ENCODE measurements at regions not wholly inside any gene's neighbourhood (a gene's known extent, or its start where the extent isn't known, plus 50 kb on each side); places are given as distances from the start of the nearest gene placed in this dataset.
"Not testable (repeated sequence)": the region's sequence is repeated elsewhere in the genome, so short reads cannot be mapped to it uniquely, and the experiment has no call there.

GRCh38 chr16:48003206-48003907 lies 152.4 kb downstream of the ABCC12 start:
- DNase-seq, result no peak

- DNase-seq, result no peak
These were observed 154.4 kb downstream of the ABCC12 start for GRCh38 chr16:48001324-48001895.

GRCh38 chr16:48000622-48001021 lies 155.2 kb downstream of the ABCC12 start:
- DNase-seq, result no peak

GRCh38 chr16:47999595-47999994 lies 156.2 kb downstream of the ABCC12 start:
- DNase-seq, result no peak

- DNase-seq, result no peak
These were observed 160.4 kb downstream of the ABCC12 start for GRCh38 chr16:47995354-47995753.

- DNase-seq, result no peak
These were observed 164.3 kb downstream of the ABCC12 start for GRCh38 chr16:47991491-47991890.

- no peak for DNase-seq
These were observed 165.1 kb downstream of the ABCC12 start for GRCh38 chr16:47990676-47991075.

GRCh38 chr16:47987136-47987535 lies 168.7 kb downstream of the ABCC12 start:
- no peak for DNase-seq

- no peak for DNase-seq
These were observed 169.8 kb downstream of the ABCC12 start for GRCh38 chr16:47986031-47986430.

GRCh38 chr16:47984669-47985068 lies 171.1 kb downstream of the ABCC12 start:
- no peak for DNase-seq

- DNase-seq, result no peak
These were observed 171.7 kb downstream of the ABCC12 start for GRCh38 chr16:47983999-47984580.

- DNase-seq, result no peak
These were observed 175.6 kb downstream of the ABCC12 start for GRCh38 chr16:47980212-47980611.

GRCh38 chr16:47979616-47980182 lies 176.1 kb downstream of the ABCC12 start:
- DNase-seq, result no peak

- DNase-seq, result no peak
These were observed 176.7 kb downstream of the ABCC12 start for GRCh38 chr16:47979164-47979520.

- DNase-seq, result no peak
These were observed 177.2 kb downstream of the ABCC12 start for GRCh38 chr16:47978491-47979163.

- no peak for DNase-seq
These were observed 178.0 kb downstream of the ABCC12 start for GRCh38 chr16:47977802-47978201.

- no peak for DNase-seq
These were observed 179.1 kb downstream of the ABCC12 start for GRCh38 chr16:47976636-47977210.

GRCh38 chr16:47974971-47975370 lies 180.8 kb downstream of the ABCC12 start:
- DNase-seq, result not testable (repeated sequence)

- DNase-seq, result no peak
These were observed 182.2 kb downstream of the ABCC12 start for GRCh38 chr16:47973552-47973951.

- no peak for DNase-seq
These were observed 183.4 kb downstream of the ABCC12 start for GRCh38 chr16:47972246-47972985.

- DNase-seq, result no peak
These were observed 184.6 kb downstream of the ABCC12 start for GRCh38 chr16:47971225-47971624.

- DNase-seq, result no peak
These were observed 185.4 kb downstream of the ABCC12 start for GRCh38 chr16:47970291-47970931.
